LNCAP (cell line): ENCODE measurements at regions not wholly inside any gene's neighbourhood (a gene's known extent, or its start where the extent isn't known, plus 50 kb on each side); places are given as distances from the start of the nearest gene placed in this dataset.

Experiments
- CTCF ChIP-seq: fragments of 450-650 bp; IDR thresholded peaks from 2 replicates; pipeline ENCODE4 v1.5.1; 2017; ENCODE audit warnings: mild to moderate bottlenecking

GRCh38 chr2:238596571-238597551 lies 170.1 kb downstream of the ASB1 start:
- no peak for TF ChIP-seq CTCF

- TF ChIP-seq CTCF, result no peak
Observed at GRCh38 chr2:238597638-238598528, 171.2 kb downstream of the ASB1 start.

GRCh38 chr2:238598802-238599530 lies 172.2 kb downstream of the ASB1 start:
- TF ChIP-seq CTCF, result no peak

GRCh38 chr2:238599549-238600505 lies 173.1 kb downstream of the ASB1 start:
- no peak for TF ChIP-seq CTCF

GRCh38 chr2:238600506-238601432 lies 174.0 kb downstream of the ASB1 start:
- no peak for TF ChIP-seq CTCF
